Endothelial cell of umbilical vein (primary cell): ENCODE measurements at regions not wholly inside any gene's neighbourhood (a gene's known extent, or its start where the extent isn't known, plus 50 kb on each side); places are given as distances from the start of the nearest gene placed in this dataset.

Experiments
- BruUV-seq: library from RNA; stranded (reverse); fragments of 400-500 nt; replicated peaks from 2 replicates; lab custom pipeline; 2021; lab: Mats Ljungman, UMichigan
- CTCF ChIA-PET: fragments of 300-600, 350-600 bp; sonication (Branson Sonifier 250); formaldehyde crosslinking; loops from one replicate; lab custom pipeline; 2021; ENCODE audit warnings: antibody characterized with exemption, inconsistent platforms; lab: Charles Lee
- POLR2A ChIA-PET: fragments of 300-600, 350-600 bp; sonication (Branson Sonifier 250); formaldehyde crosslinking; loops from one replicate; lab custom pipeline; 2021; ENCODE audit warnings: antibody characterized with exemption, inconsistent platforms; lab: Charles Lee
- DNase-seq: peaks from one replicate; pipeline ENCODE4 v3.0.0-alpha.2; 2011; ENCODE audit warnings: low read depth, low spot score
- FAIRE-seq: peaks from 2 replicates; lab custom pipeline; 2011; peaks lifted over from hg19 to GRCh38; lab: Jason Lieb, UNC
- H2AFZ ChIP-seq: 2 replicates; pipeline ENCODE4 v1.6.0; 2012; ENCODE audit warnings: low read depth, low read length, control low read depth, inconsistent platforms
- H3K27ac ChIP-seq: 2 replicates; pipeline ENCODE4 v1.5.1; 2011; ENCODE audit warnings: low read depth, mild to moderate bottlenecking, control low read depth, low read length, moderate library complexity; ENCODE audit not compliant: insufficient read depth
- H3K27me3 ChIP-seq, 2 experiments: 2 replicates each; pipeline versions ENCODE4 v1.6.0 to v1.6.1; 2011; ENCODE audit warnings: low read length in 2 of 2, mixed read lengths in 1 of 2; ENCODE audit not compliant: control insufficient read depth in 2 of 2, insufficient read depth in 2 of 2
- H3K36me3 ChIP-seq, 2 experiments: 2 replicates in 1 of 2; 3 replicates in 1 of 2; pipeline ENCODE4 v1.5.1; 2011; ENCODE audit warnings: low read length in 2 of 2, mild to moderate bottlenecking in 1 of 2, moderate library complexity in 1 of 2; ENCODE audit not compliant: control insufficient read depth in 2 of 2, insufficient read depth in 2 of 2; ENCODE audit errors: extremely low read depth in 1 of 2
- H3K4me1 ChIP-seq: 3 replicates; pipeline ENCODE4 v1.5.1; 2011; ENCODE audit warnings: mild to moderate bottlenecking, low read length; ENCODE audit not compliant: control insufficient read depth, insufficient read depth; ENCODE audit errors: extremely low read depth
- H3K4me2 ChIP-seq: 2 replicates; pipeline ENCODE4 v1.6.1; 2011; ENCODE audit warnings: low read length, control low read depth, mixed read lengths; ENCODE audit not compliant: insufficient read depth
- H3K4me3 ChIP-seq, 3 experiments: fragments of 200-600 bp in 1 of 3; sonication (generic), shearing (Covaris generic) in 1 of 3; replicated peaks in 1 of 3; 2 replicates each; pipeline ENCODE4 v1.5.1; 2011 to 2016; ENCODE audit warnings: control low read depth in 3 of 3, low read length in 3 of 3, mild to moderate bottlenecking in 2 of 3, inconsistent platforms in 1 of 3, low read depth in 1 of 3, moderate library complexity in 1 of 3; ENCODE audit not compliant: insufficient read depth in 1 of 3
- H3K79me2 ChIP-seq: 2 replicates; pipeline ENCODE4 v1.6.0; 2012; ENCODE audit warnings: low read length, inconsistent platforms; ENCODE audit not compliant: control insufficient read depth, insufficient read depth
- H3K9ac ChIP-seq: replicated peaks from 2 replicates; pipeline ENCODE3; 2011; ENCODE audit warnings: low read length, control low read depth; ENCODE audit not compliant: insufficient read depth; ENCODE audit errors: extremely low read depth
- H3K9me1 ChIP-seq: replicated peaks from 3 replicates; pipeline ENCODE4 v1.6.0; 2011; ENCODE audit warnings: mild to moderate bottlenecking, low read length; ENCODE audit not compliant: control insufficient read depth, insufficient read depth; ENCODE audit errors: extremely low read depth
- H3K9me3 ChIP-seq: replicated peaks from 2 replicates; pipeline ENCODE4 v1.5.1; 2012; ENCODE audit warnings: low read length, inconsistent platforms; ENCODE audit not compliant: control insufficient read depth, insufficient read depth
- H4K20me1 ChIP-seq: replicated peaks from 2 replicates; pipeline ENCODE3; 2011; ENCODE audit warnings: mild to moderate bottlenecking, low read length; ENCODE audit not compliant: control insufficient read depth, insufficient read depth; ENCODE audit errors: extremely low read depth
- CTCF ChIP-seq, 2 donors: IDR thresholded peaks; 1 replicate in 1 of 2; 2 replicates in 1 of 2; pipeline ENCODE4 v1.5.1; 2011; ENCODE audit warnings: low read length in 2 of 2, mild to moderate bottlenecking in 2 of 2, moderate library complexity in 2 of 2, control low read depth in 1 of 2, inconsistent platforms in 1 of 2, low read depth in 1 of 2; ENCODE audit not compliant: insufficient read depth in 1 of 2; ENCODE audit errors: extremely low read depth in 1 of 2
- EZH2 ChIP-seq: IDR thresholded peaks from 2 replicates; pipeline ENCODE4 v1.6.1; 2012; ENCODE audit warnings: borderline replicate concordance, low read depth, mild to moderate bottlenecking, moderate library complexity, low read length, inconsistent platforms; ENCODE audit not compliant: severe bottlenecking
- FOS ChIP-seq: IDR thresholded peaks from 2 replicates; pipeline ENCODE4 v1.6.1; 2011; ENCODE audit warnings: mild to moderate bottlenecking, low read length, moderate library complexity, borderline replicate concordance; ENCODE audit not compliant: insufficient read depth
- GATA2 ChIP-seq: IDR thresholded peaks from 2 replicates; pipeline ENCODE4 v1.7.0; 2011; ENCODE audit warnings: low read depth, mild to moderate bottlenecking, moderate library complexity, mixed read lengths, low read length; ENCODE audit not compliant: insufficient read length, insufficient read depth
- JUN ChIP-seq: IDR thresholded peaks from 2 replicates; pipeline ENCODE4 v1.6.1; 2011; ENCODE audit warnings: borderline replicate concordance, low read depth; ENCODE audit not compliant: insufficient read length, insufficient read depth
- MAX ChIP-seq: IDR thresholded peaks from 2 replicates; pipeline ENCODE4 v1.6.1; 2011; ENCODE audit not compliant: insufficient read depth, insufficient read length
- MYC ChIP-seq: IDR thresholded peaks from one replicate; pipeline ENCODE4 v1.6.1; 2011; ENCODE audit warnings: mild to moderate bottlenecking, low read depth, low read length
- POLR2A ChIP-seq: IDR thresholded peaks from 2 replicates; pipeline ENCODE4 v1.6.1; 2012; ENCODE audit warnings: low read depth, mild to moderate bottlenecking, control low read depth, low read length
- POLR2AphosphoS5 ChIP-seq: IDR thresholded peaks from 2 replicates; pipeline ENCODE4 v1.6.1; 2012; ENCODE audit warnings: low read depth, mild to moderate bottlenecking, control low read depth, low read length, moderate library complexity; ENCODE audit not compliant: insufficient read depth
- dilution Hi-C: fragments of 300-500 bp; cut with MboI; formaldehyde crosslinking; loops from one replicate; pipeline ENCODE4 v1.15.0; 2019; ENCODE audit warnings: low sequenced_read_pairs; ENCODE audit not compliant: extremely low pct_ligation_motif_present
- intact Hi-C: fragments of 100-400 bp; cut with micrococcal nuclease; formaldehyde crosslinking; loops from one replicate; pipeline ENCODE4 v1.10.0; 2022

- FAIRE-seq: no peak
- H3K79me2 ChIP-seq: no peaks in the 10 kb centered on the region
- POLR2A ChIA-PET: no interaction called here
Observed at GRCh38 chr3:118272991-118273390, 761.7 kb downstream of the IGSF11 start.

More at GRCh38 chr3:118272991-118273390, 761.7 kb downstream of the IGSF11 start:
- no peak overlapping the region for H3K9ac ChIP-seq
- H3K4me1 ChIP-seq: no peaks in the 10 kb centered on the region
- DNase-seq: no peak
- BruUV-seq: no TSS peak
- intact Hi-C loops (no loop called here), dilution Hi-C loops (no loop called here)
- no peak overlapping the region for H3K4me2 ChIP-seq
- H3K27ac ChIP-seq: no peak overlapping the region
- no peak overlapping the region for H2AFZ ChIP-seq
- H3K27me3 ChIP-seq: no peaks in the 10 kb centered on the region
- no peaks in the 10 kb centered on the region for H4K20me1 ChIP-seq
- H3K36me3 ChIP-seq: no peaks in the 10 kb centered on the region
- no peak overlapping the region for H3K4me3 ChIP-seq
- H3K9me3 ChIP-seq: peaks cover 2% of the 10 kb centered on the region
- TF ChIP-seq MAX (no peak), JUN (no peak), CTCF (IDR thresholded peaks at IDR 0.05; ENCODE audit: extremely low read depth in 1 of 2, insufficient read depth in 1 of 2, low read depth in 1 of 2, low read length in 2 of 2) (no peak), POLR2AphosphoS5 (no peak), POLR2A (no peak), FOS (no peak), MYC (no peak), GATA2 (no peak), EZH2 (no peak)
- CTCF ChIA-PET: no interaction called here
- no peaks in the 10 kb centered on the region for H3K9me1 ChIP-seq
